Adrenal gland (tissue), 9 donors: ENCODE measurements at regions not wholly inside any gene's neighbourhood (a gene's known extent, or its start where the extent isn't known, plus 50 kb on each side); places are given as distances from the start of the nearest gene placed in this dataset.

Source experiments
- DNase-seq, 7 donors: peaks; one replicate each; pipeline ENCODE4 v3.0.0-alpha.2; 2019 to 2020
- H3K27ac ChIP-seq, 5 donors: fragments of 200-600 bp; sonication (generic) in 4 of 5; 1 replicate in 3 of 5; 2 replicates in 2 of 5; pipeline versions ENCODE4 v1.5.1 to v1.8.0; 2016 to 2020; ENCODE audit warnings: mild to moderate bottlenecking in 1 of 5
- H3K27me3 ChIP-seq: fragments of 200-600 bp; 2 replicates; pipeline ENCODE4 v1.8.0; 2021
- H3K36me3 ChIP-seq, 2 donors: fragments of 200-600 bp; replicated peaks in 1 of 2; 1 replicate in 1 of 2; 2 replicates in 1 of 2; pipeline versions ENCODE4 v1.5.1 to v1.8.0; 2018 to 2022
- H3K4me1 ChIP-seq, 2 donors: fragments of 200-600 bp; replicated peaks in 1 of 2; 1 replicate in 1 of 2; 2 replicates in 1 of 2; pipeline versions ENCODE4 v1.5.1 to v1.8.0; 2018 to 2021
- H3K4me3 ChIP-seq, 4 donors: fragments of 200-600 bp; sonication (generic) in 3 of 4; one replicate each; pipeline ENCODE4 v1.5.1; 2016 to 2018
- H3K9me3 ChIP-seq, 3 donors: fragments of 200-600 bp; sonication (generic) in 1 of 3; replicated peaks in 1 of 3; 1 replicate in 2 of 3; 2 replicates in 1 of 3; pipeline versions ENCODE4 v1.5.1 to v1.8.0; 2016 to 2021
- CTCF ChIP-seq, 6 experiments: fragments of 450-650 bp in 4 of 6; fragments of 200-600 bp in 2 of 6; sonication (generic) in 1 of 6; IDR thresholded peaks; 1 replicate in 5 of 6; 2 replicates in 1 of 6; pipeline versions ENCODE4 v1.5.1 to v1.8.0; 2016 to 2021; ENCODE audit warnings: antibody characterized with exemption in 6 of 6, mild to moderate bottlenecking in 2 of 6, moderate library complexity in 1 of 6
- POLR2A ChIP-seq, 2 donors: fragments of 450-650 bp; IDR thresholded peaks; one replicate each; pipeline ENCODE4 v1.6.1; 2017; ENCODE audit warnings: antibody characterized with exemption in 2 of 2, mild to moderate bottlenecking in 2 of 2, moderate library complexity in 1 of 2
- WGBS, 4 donors: extraction: QIAGEN DNeasy Blood & Tissue Kit in 2 of 4; methylation state at CpG; one replicate each; pipeline versions ENCODE4 v1.1.5 to v1.1.7; 2013 to 2017; 5-methylcytosine and 5-hydroxymethylcytosine counted together
- intact Hi-C, 2 donors: fragments of 100-400 bp; cut with DNase I; formaldehyde crosslinking; loops; one replicate each; pipeline versions ENCODE4 v1.14.1 to v1.15.0; 2022 to 2023
- donor health status: healthy with polysubstance abuse.
- donor health status: Bipolar disorder and iron deficiency.
- donor health status: DM: yes; HTN: yes; CAD: no.
- donor health status: DM: no; HTN: no; CAD: no.
- donor health status: DM: no; HTN: no; CAD: no.

- Histone ChIP-seq H3K27ac (no peak overlapping the region), H3K36me3 (no peaks in the 10 kb centered on the region), H3K4me1 (no peaks in the 10 kb centered on the region), H3K9me3 (no peaks in the 10 kb centered on the region), H3K27me3 (no peaks in the 10 kb centered on the region), H3K4me3 (no peak overlapping the region)
- intact Hi-C loops = no loop called here
- 84 to 86% (median 85%) methylated on average over 4 of the region's 4 CpGs for WGBS, 4 donors
- TF ChIP-seq CTCF (IDR thresholded peaks at IDR 0.05) (no peak), POLR2A (IDR thresholded peaks at IDR 0.05) (no peak)
- DNase-seq = no peak
Observed at GRCh38 chr13:87089391-87089790, 581.8 kb upstream of the SLITRK5 start.

- H3K4me3 ChIP-seq = no peak overlapping the region
- intact Hi-C loops = no loop called here
- TF ChIP-seq POLR2A (IDR thresholded peaks at IDR 0.05) (no peak), CTCF (IDR thresholded peaks at IDR 0.05) (no peak)
- no peaks in the 10 kb centered on the region for H3K36me3 ChIP-seq
- no peak for DNase-seq
- no peaks in the 10 kb centered on the region for H3K9me3 ChIP-seq
- H3K4me1 ChIP-seq = no peaks in the 10 kb centered on the region
- no peaks in the 10 kb centered on the region for H3K27me3 ChIP-seq
- WGBS, 4 donors = 78 to 83% (median 80%) methylated on average over 2 of the region's 2 CpGs
- no peak overlapping the region for H3K27ac ChIP-seq
Observed at GRCh38 chr13:87093399-87093798, 577.8 kb upstream of the SLITRK5 start.

GRCh38 chr13:87094646-87095045, 576.5 kb upstream of the SLITRK5 start:
- WGBS, 4 donors = 20 to 25% (median 23%) methylated on average over 3 of the region's 3 CpGs
- Histone ChIP-seq H3K4me3 (no peak overlapping the region), H3K4me1 (no peaks in the 10 kb centered on the region), H3K27me3 (no peaks in the 10 kb centered on the region), H3K9me3 (no peaks in the 10 kb centered on the region), H3K27ac (no peak overlapping the region), H3K36me3 (no peaks in the 10 kb centered on the region)
- intact Hi-C loops = no loop called here
- DNase-seq = no peak
- no peak for TF ChIP-seq POLR2A (IDR thresholded peaks at IDR 0.05)
- no peak for TF ChIP-seq CTCF (IDR thresholded peaks at IDR 0.05)

- intact Hi-C loops = no loop called here
- TF ChIP-seq POLR2A (IDR thresholded peaks at IDR 0.05) = no peak
- no peak for TF ChIP-seq CTCF (IDR thresholded peaks at IDR 0.05)
- Histone ChIP-seq H3K27me3 (no peaks in the 10 kb centered on the region), H3K9me3 (no peaks in the 10 kb centered on the region), H3K4me1 (no peaks in the 10 kb centered on the region), H3K36me3 (no peaks in the 10 kb centered on the region), H3K27ac (no peak overlapping the region), H3K4me3 (no peak overlapping the region)
- 74 to 84% (median 80%) methylated on average over 5 of the region's 5 CpGs for WGBS, 4 donors
- no peak for DNase-seq
Observed at GRCh38 chr13:87100431-87100830, 570.7 kb upstream of the SLITRK5 start.
